ENCODE measurements at regions not wholly inside any gene's neighbourhood (a gene's known extent, or its start where the extent isn't known, plus 50 kb on each side); places are given as distances from the start of the nearest gene placed in this dataset.

DNA sequence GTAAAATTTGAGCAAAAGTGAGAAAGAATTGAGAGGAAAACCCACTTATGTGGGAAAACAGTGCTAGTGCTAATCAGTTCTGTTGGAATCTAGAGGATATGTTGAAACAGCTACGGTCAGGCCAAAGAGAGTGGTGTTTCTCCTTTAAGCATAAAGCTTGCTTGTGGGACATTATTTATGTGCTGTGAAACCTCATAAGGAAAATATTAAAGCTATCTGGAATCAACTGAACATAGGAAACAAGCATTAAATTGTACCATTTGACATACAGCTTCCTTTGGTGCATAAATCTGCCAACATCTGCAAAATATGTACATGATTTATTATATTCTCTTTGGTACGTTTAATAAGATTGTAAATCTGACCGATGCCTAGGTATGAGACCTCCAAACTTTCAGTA lies 182.5 kb upstream of the PDE10A start:
- TF ChIP-seq POLR2A (IDR thresholded peaks at IDR 0.05), result no peak
- TF ChIP-seq, protein P1, sequence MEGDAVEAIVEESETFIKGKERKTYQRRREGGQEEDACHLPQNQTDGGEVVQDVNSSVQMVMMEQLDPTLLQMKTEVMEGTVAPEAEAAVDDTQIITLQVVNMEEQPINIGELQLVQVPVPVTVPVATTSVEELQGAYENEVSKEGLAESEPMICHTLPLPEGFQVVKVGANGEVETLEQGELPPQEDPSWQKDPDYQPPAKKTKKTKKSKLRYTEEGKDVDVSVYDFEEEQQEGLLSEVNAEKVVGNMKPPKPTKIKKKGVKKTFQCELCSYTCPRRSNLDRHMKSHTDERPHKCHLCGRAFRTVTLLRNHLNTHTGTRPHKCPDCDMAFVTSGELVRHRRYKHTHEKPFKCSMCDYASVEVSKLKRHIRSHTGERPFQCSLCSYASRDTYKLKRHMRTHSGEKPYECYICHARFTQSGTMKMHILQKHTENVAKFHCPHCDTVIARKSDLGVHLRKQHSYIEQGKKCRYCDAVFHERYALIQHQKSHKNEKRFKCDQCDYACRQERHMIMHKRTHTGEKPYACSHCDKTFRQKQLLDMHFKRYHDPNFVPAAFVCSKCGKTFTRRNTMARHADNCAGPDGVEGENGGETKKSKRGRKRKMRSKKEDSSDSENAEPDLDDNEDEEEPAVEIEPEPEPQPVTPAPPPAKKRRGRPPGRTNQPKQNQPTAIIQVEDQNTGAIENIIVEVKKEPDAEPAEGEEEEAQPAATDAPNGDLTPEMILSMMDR (IDR thresholded peaks at IDR 0.05), result no peak

Measured in right lobe of liver (tissue), 4 donors.